K562 (cell line): ENCODE measurements at regions not wholly inside any gene's neighbourhood (a gene's known extent, or its start where the extent isn't known, plus 50 kb on each side); places are given as distances from the start of the nearest gene placed in this dataset.

Experiments used
- FOXP4 ChIP-seq: sonication (generic); formaldehyde crosslinking; IDR thresholded peaks from 2 replicates; pipeline ENCODE4 v1.8.0; 2022; ENCODE audit warnings: mild to moderate bottlenecking, missing genetic modification reagents, borderline replicate concordance
- POLR2A ChIP-seq: fragments of 450-650 bp; conservative IDR thresholded peaks from 2 replicates; pipeline ENCODE4 v1.6.1; 2016
- ZNF444 ChIP-seq: fragments of 250-450 bp; sonication (Bioruptor Pico); IDR thresholded peaks from 2 replicates; pipeline ENCODE4 v1.4.0; 2020; ENCODE audit warnings: mild to moderate bottlenecking, moderate library complexity

- no peak for TF ChIP-seq ZNF444 (CRISPR knock-in tag)
- TF ChIP-seq POLR2A = no peak
- no peak for TF ChIP-seq FOXP4 (CRISPR knock-in tag)
Observed at GRCh38 chr6:156613996-156614395, 163.2 kb upstream of the ARID1B start.
